GM18517 (cell line): ENCODE measurements at regions not wholly inside any gene's neighbourhood (a gene's known extent, or its start where the extent isn't known, plus 50 kb on each side); places are given as distances from the start of the nearest gene placed in this dataset.
A peak's percentile ranks its signal among the peaks of the same experiment; 100 is the strongest.
"Not testable (repeated sequence)": the region's sequence is repeated elsewhere in the genome, so short reads cannot be mapped to it uniquely, and the experiment has no call there.

Experiments used
- ATAC-seq: cut with Tn5 transposase; IDR thresholded peaks from one replicate; pipeline ENCODE4 v1.9.1; 2021; ENCODE audit warnings: mild to moderate bottlenecking, moderate library complexity; ENCODE audit not compliant: unreplicated experiment

GRCh38 chr12:59158066-59158465 lies 237.8 kb upstream of the LRIG3 start:
- ATAC-seq = no peak

GRCh38 chr12:59155448-59155847 lies 235.1 kb upstream of the LRIG3 start:
- ATAC-seq = no peak

- no peak for ATAC-seq
Observed at GRCh38 chr12:59151243-59151642, 230.9 kb upstream of the LRIG3 start.

- ATAC-seq = peak; percentile 100
Observed at GRCh38 chr12:59149995-59150642, 229.8 kb upstream of the LRIG3 start.

GRCh38 chr12:59147791-59148190 lies 227.5 kb upstream of the LRIG3 start:
- ATAC-seq = no peak

- ATAC-seq = no peak
Observed at GRCh38 chr12:59142183-59142790, 222.0 kb upstream of the LRIG3 start.

- no peak for ATAC-seq
Observed at GRCh38 chr12:59134750-59135149, 214.4 kb upstream of the LRIG3 start.

- ATAC-seq = no peak
Observed at GRCh38 chr12:59131462-59131861, 211.2 kb upstream of the LRIG3 start.

- no peak for ATAC-seq
Observed at GRCh38 chr12:59122784-59123183, 202.5 kb upstream of the LRIG3 start.

- no peak for ATAC-seq
Observed at GRCh38 chr12:59121451-59121850, 201.1 kb upstream of the LRIG3 start.

GRCh38 chr12:59119676-59120075 lies 199.4 kb upstream of the LRIG3 start:
- ATAC-seq = no peak

GRCh38 chr12:59118356-59118755 lies 198.1 kb upstream of the LRIG3 start:
- no peak for ATAC-seq

GRCh38 chr12:59115995-59116394 lies 195.7 kb upstream of the LRIG3 start:
- no peak for ATAC-seq

- no peak for ATAC-seq
Observed at GRCh38 chr12:59115526-59115925, 195.2 kb upstream of the LRIG3 start.

GRCh38 chr12:59113831-59114615 lies 193.7 kb upstream of the LRIG3 start:
- peak; percentile 89 for ATAC-seq

- ATAC-seq = no peak
Observed at GRCh38 chr12:59111851-59112250, 191.5 kb upstream of the LRIG3 start.

GRCh38 chr12:59108516-59108915 lies 188.2 kb upstream of the LRIG3 start:
- ATAC-seq = not testable (repeated sequence)

- ATAC-seq = no peak
Observed at GRCh38 chr12:59100585-59100984, 180.3 kb upstream of the LRIG3 start.

GRCh38 chr12:59097876-59098275 lies 177.6 kb upstream of the LRIG3 start:
- ATAC-seq = no peak

GRCh38 chr12:59096246-59096645 lies 175.9 kb upstream of the LRIG3 start:
- ATAC-seq = no peak

GRCh38 chr12:59093073-59093772 lies 172.9 kb upstream of the LRIG3 start:
- ATAC-seq = no peak
